DOHH2 (cell line): ENCODE measurements at regions not wholly inside any gene's neighbourhood (a gene's known extent, or its start where the extent isn't known, plus 50 kb on each side); places are given as distances from the start of the nearest gene placed in this dataset.

Experiments
- EZH2phosphoT487 ChIP-seq: fragments of 200-600 bp; sonication (generic); IDR thresholded peaks from 2 replicates; pipeline ENCODE4 v1.6.1; 2017; ENCODE audit warnings: borderline replicate concordance, mild to moderate bottlenecking, antibody characterized with exemption, low read length, moderate library complexity, mixed read lengths
- TF ChIP-seq, protein P1 (sequence below): fragments of 200-600 bp; sonication (generic); IDR thresholded peaks from one replicate; pipeline ENCODE4 v1.5.1; 2014; ENCODE audit warnings: antibody characterized with exemption, mild to moderate bottlenecking, low read depth, low read length; ENCODE audit not compliant: poor library complexity, severe bottlenecking

DNA sequence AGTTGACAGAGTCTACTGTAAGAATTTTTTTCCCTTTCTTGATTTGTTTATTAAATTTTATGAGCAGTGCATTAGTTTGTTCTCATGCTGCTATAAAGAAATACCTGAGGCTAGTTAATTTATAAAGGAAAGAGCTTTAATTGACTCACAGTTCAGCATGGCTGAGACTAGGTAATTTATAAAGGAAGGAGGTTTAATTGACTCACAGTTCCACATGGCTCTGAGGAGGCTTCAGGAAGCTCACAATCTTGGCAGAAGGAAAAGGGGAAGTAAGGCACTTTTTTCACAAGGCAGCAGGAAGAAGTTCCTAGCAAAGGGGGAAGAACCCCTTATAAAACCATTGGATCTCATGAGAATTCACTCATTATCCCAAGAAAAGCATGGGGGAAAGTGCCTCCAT lies 191.4 kb upstream of the VRK2 start:
- TF ChIP-seq, protein P1, sequence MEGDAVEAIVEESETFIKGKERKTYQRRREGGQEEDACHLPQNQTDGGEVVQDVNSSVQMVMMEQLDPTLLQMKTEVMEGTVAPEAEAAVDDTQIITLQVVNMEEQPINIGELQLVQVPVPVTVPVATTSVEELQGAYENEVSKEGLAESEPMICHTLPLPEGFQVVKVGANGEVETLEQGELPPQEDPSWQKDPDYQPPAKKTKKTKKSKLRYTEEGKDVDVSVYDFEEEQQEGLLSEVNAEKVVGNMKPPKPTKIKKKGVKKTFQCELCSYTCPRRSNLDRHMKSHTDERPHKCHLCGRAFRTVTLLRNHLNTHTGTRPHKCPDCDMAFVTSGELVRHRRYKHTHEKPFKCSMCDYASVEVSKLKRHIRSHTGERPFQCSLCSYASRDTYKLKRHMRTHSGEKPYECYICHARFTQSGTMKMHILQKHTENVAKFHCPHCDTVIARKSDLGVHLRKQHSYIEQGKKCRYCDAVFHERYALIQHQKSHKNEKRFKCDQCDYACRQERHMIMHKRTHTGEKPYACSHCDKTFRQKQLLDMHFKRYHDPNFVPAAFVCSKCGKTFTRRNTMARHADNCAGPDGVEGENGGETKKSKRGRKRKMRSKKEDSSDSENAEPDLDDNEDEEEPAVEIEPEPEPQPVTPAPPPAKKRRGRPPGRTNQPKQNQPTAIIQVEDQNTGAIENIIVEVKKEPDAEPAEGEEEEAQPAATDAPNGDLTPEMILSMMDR, result no peak
- TF ChIP-seq EZH2phosphoT487, result no peak
